22Rv1 (cell line): ENCODE measurements at regions not wholly inside any gene's neighbourhood (a gene's known extent, or its start where the extent isn't known, plus 50 kb on each side); places are given as distances from the start of the nearest gene placed in this dataset.

Source experiments
- ZFX ChIP-seq: fragments of 450-650 bp; IDR thresholded peaks from 2 replicates; pipeline ENCODE4 v1.6.1; 2017; ENCODE audit warnings: antibody characterized with exemption, borderline replicate concordance
- TF ChIP-seq, protein P1 (sequence below): fragments of 450-650 bp; IDR thresholded peaks from 2 replicates; pipeline ENCODE4 v1.5.1; 2017; ENCODE audit warnings: mild to moderate bottlenecking

DNA sequence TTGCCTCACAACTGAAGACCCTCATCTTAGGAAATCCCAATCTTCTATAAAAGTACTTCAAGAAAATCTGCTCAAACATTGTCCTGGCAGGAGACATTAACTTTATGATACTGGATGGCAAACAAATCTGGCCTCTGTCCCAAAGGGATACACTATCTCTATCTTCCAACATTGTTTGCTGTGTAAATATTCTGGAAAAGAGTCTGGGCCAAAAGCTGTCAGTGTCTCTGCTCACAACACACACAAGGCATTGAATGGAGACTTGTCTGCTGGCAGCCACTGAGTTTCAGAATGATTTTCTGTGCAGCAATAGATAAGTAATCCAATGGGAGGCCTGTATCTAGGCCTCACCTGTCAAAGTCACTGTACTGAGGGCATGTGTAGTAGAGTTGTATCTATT lies 471.1 kb downstream of the DMAC1 start:
- TF ChIP-seq, protein P1, sequence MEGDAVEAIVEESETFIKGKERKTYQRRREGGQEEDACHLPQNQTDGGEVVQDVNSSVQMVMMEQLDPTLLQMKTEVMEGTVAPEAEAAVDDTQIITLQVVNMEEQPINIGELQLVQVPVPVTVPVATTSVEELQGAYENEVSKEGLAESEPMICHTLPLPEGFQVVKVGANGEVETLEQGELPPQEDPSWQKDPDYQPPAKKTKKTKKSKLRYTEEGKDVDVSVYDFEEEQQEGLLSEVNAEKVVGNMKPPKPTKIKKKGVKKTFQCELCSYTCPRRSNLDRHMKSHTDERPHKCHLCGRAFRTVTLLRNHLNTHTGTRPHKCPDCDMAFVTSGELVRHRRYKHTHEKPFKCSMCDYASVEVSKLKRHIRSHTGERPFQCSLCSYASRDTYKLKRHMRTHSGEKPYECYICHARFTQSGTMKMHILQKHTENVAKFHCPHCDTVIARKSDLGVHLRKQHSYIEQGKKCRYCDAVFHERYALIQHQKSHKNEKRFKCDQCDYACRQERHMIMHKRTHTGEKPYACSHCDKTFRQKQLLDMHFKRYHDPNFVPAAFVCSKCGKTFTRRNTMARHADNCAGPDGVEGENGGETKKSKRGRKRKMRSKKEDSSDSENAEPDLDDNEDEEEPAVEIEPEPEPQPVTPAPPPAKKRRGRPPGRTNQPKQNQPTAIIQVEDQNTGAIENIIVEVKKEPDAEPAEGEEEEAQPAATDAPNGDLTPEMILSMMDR: no peak
- TF ChIP-seq ZFX: no peak
